HCT116 (cell line): ENCODE measurements at regions not wholly inside any gene's neighbourhood (a gene's known extent, or its start where the extent isn't known, plus 50 kb on each side); places are given as distances from the start of the nearest gene placed in this dataset.

Source experiments
- CTCF ChIP-seq, 3 experiments: fragments of 200-600 bp in 1 of 3; sonication (generic) in 1 of 3; IDR thresholded peaks in 2 of 3; conservative IDR thresholded peaks in 1 of 3; 2 replicates each; pipeline ENCODE4 v1.5.1; 2012 to 2017; ENCODE audit warnings: low read depth in 2 of 3, low read length in 2 of 3, antibody characterized with exemption in 1 of 3, borderline replicate concordance in 1 of 3, control low read depth in 1 of 3, mild to moderate bottlenecking in 1 of 3, mixed read lengths in 1 of 3, mixed run types in 1 of 3, moderate library complexity in 1 of 3; ENCODE audit not compliant: insufficient read depth in 1 of 3
- EGR1 ChIP-seq: IDR thresholded peaks from 2 replicates; pipeline ENCODE4 v1.6.1; 2012; ENCODE audit warnings: low read depth
- ELF1 ChIP-seq: IDR thresholded peaks from 2 replicates; pipeline ENCODE4 v1.6.1; 2012; ENCODE audit warnings: low read depth, borderline replicate concordance
- EZH2 ChIP-seq: fragments of 200-600 bp; sonication (generic); IDR thresholded peaks from 2 replicates; pipeline ENCODE4 v1.6.1; 2017; ENCODE audit warnings: antibody characterized with exemption, mixed run types
- MAX ChIP-seq: IDR thresholded peaks from 2 replicates; pipeline ENCODE4 v1.6.1; 2012
- POLR2A ChIP-seq: IDR thresholded peaks from 2 replicates; pipeline ENCODE4 v1.7.0; 2011; ENCODE audit warnings: borderline replicate concordance; ENCODE audit not compliant: insufficient read depth, insufficient read length; ENCODE audit errors: extremely low read depth
- POLR2AphosphoS5 ChIP-seq: IDR thresholded peaks from 2 replicates; pipeline ENCODE4 v1.6.1; 2011; ENCODE audit warnings: mild to moderate bottlenecking, low read depth, low read length, moderate library complexity
- RAD21 ChIP-seq: IDR thresholded peaks from 2 replicates; pipeline ENCODE4 v1.6.1; 2012; ENCODE audit warnings: low read depth, mild to moderate bottlenecking
- REST ChIP-seq: IDR thresholded peaks from 2 replicates; pipeline ENCODE4 v1.6.1; 2012; ENCODE audit warnings: low read depth

GRCh38 chr15:29872716-29873115 lies 50.4 kb upstream of the TJP1 start:
- no peak for TF ChIP-seq EGR1
- TF ChIP-seq RAD21, result no peak
- no peak for TF ChIP-seq REST
- TF ChIP-seq EZH2, result no peak
- TF ChIP-seq POLR2A, result no peak
- no peak for TF ChIP-seq MAX
- no peak for TF ChIP-seq CTCF (IDR thresholded peaks at IDR 0.05 in 2 of 3, conservative IDR thresholded peaks at IDR 0.05 in 1 of 3; ENCODE audit: borderline replicate concordance in 1 of 3, insufficient read depth in 1 of 3, low read depth in 2 of 3, low read length in 2 of 3)
- TF ChIP-seq ELF1, result no peak
- no peak for TF ChIP-seq POLR2AphosphoS5
